ENCODE measurements at regions not wholly inside any gene's neighbourhood (a gene's known extent, or its start where the extent isn't known, plus 50 kb on each side); places are given as distances from the start of the nearest gene placed in this dataset.

GRCh38 chr3:163482695-163483094 is 1595.6 kb downstream of the SI start:
- Histone ChIP-seq H3K4me1 (ENCODE audit: control insufficient read depth, low read depth, low read length) (no peaks in the 10 kb centered on the region), H3K79me1 (ENCODE audit: low read length) (no peaks in the 10 kb centered on the region), H2BK5ac (ENCODE audit: low read length) (no peak overlapping the region), H3K9ac (ENCODE audit: low read length) (no peak overlapping the region), H3K27me3 (ENCODE audit: insufficient read depth, low read length, poor library complexity) (no peaks in the 10 kb centered on the region), H3K4me2 (ENCODE audit: low read length) (no peak overlapping the region), H3K36me3 (ENCODE audit: control insufficient read depth, insufficient read depth, low read length) (no peaks in the 10 kb centered on the region), H3K18ac (ENCODE audit: low read length) (no peak overlapping the region), H3K4me3 (ENCODE audit: low read length) (no peak overlapping the region), H4K8ac (ENCODE audit: low read depth, low read length) (no peak overlapping the region), H3K56ac (ENCODE audit: low read length) (no peak overlapping the region), H3K4ac (ENCODE audit: low read depth, low read length) (no peak overlapping the region), H3K27ac (ENCODE audit: low read depth, low read length) (no peak overlapping the region), H3K79me2 (ENCODE audit: control insufficient read depth, insufficient read depth, low read length) (no peaks in the 10 kb centered on the region), H2BK15ac (replicated peaks; ENCODE audit: low read depth) (no peak overlapping the region), H3K23ac (ENCODE audit: low read length) (no peak overlapping the region), H2AK5ac (ENCODE audit: low read length) (no peak overlapping the region), H4K5ac (ENCODE audit: low read length) (no peak overlapping the region), H2BK120ac (ENCODE audit: low read depth, low read length) (no peak overlapping the region)
- DNase-seq = no peak

DNA sequence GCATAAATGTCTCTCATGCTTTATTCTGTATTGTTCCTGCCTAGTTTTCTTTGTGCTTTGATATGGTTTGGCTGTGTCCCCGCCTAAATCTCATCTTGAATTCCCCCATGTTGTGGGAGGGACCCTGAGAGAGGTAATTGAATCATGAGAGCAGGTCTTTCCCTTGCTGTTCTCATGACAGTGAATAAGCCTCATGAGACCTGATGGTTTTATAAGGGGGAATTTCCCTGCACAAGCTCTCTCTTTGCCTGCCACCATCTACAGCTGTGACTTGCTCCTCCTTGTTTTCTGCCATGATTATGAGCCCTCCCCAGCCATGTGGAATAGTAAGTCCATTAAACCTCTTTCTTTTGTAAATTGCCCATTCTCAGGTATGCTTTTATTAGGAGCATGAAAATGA is 1596.6 kb downstream of the SI start:
- H3K36me3 ChIP-seq (ENCODE audit: control insufficient read depth, insufficient read depth, low read length) = no peaks in the 10 kb centered on the region
- no peak overlapping the region for H3K4me3 ChIP-seq (ENCODE audit: low read length)
- no peak overlapping the region for H3K18ac ChIP-seq (ENCODE audit: low read length)
- no peaks in the 10 kb centered on the region for H3K79me1 ChIP-seq (ENCODE audit: low read length)
- H4K8ac ChIP-seq (ENCODE audit: low read depth, low read length) = no peak overlapping the region
- H2BK120ac ChIP-seq (ENCODE audit: low read depth, low read length) = no peak overlapping the region
- no peak overlapping the region for H2BK15ac ChIP-seq (replicated peaks; ENCODE audit: low read depth)
- no CpG with 5 or more reads among the region's 1 CpG for WGBS (ENCODE audit: extremely low coverage, insufficient coverage, low lambda C conversion rate)
- no peak overlapping the region for H3K4me2 ChIP-seq (ENCODE audit: low read length)
- no peak overlapping the region for H3K27ac ChIP-seq (ENCODE audit: low read depth, low read length)
- no peak overlapping the region for H2BK5ac ChIP-seq (ENCODE audit: low read length)
- H3K4me1 ChIP-seq (ENCODE audit: control insufficient read depth, low read depth, low read length) = no peaks in the 10 kb centered on the region
- DNase-seq = no peak
- no peak overlapping the region for H3K23ac ChIP-seq (ENCODE audit: low read length)
- H3K9ac ChIP-seq (ENCODE audit: low read length) = no peak overlapping the region
- H3K27me3 ChIP-seq (ENCODE audit: insufficient read depth, low read length, poor library complexity) = no peaks in the 10 kb centered on the region
- no peak overlapping the region for H2AK5ac ChIP-seq (ENCODE audit: low read length)
- no peaks in the 10 kb centered on the region for H3K79me2 ChIP-seq (ENCODE audit: control insufficient read depth, insufficient read depth, low read length)
- no peak overlapping the region for H3K56ac ChIP-seq (ENCODE audit: low read length)
- no peak overlapping the region for H4K5ac ChIP-seq (ENCODE audit: low read length)
- H3K4ac ChIP-seq (ENCODE audit: low read depth, low read length) = no peak overlapping the region

DNA sequence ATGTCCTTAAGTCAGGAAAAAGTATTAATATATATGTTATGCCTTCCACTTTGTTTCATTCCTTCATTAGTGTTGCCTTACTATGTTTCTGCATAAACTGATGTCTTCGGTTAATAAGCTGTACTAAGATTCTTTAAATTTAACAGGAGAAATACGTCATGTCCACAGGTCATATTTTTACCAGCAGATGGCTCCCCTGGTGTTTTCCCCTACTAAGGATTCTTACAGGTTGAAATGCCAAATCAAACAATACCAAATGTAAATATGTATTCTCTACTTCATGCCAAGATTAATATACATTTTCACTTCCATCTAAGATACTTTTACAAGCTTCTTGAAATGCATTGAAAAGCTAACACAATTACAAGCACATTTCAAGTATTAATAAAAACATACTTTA is 1602.1 kb downstream of the SI start:
- no peaks in the 10 kb centered on the region for H3K4me1 ChIP-seq (ENCODE audit: control insufficient read depth, low read depth, low read length)
- H3K9ac ChIP-seq (ENCODE audit: low read length) = no peak overlapping the region
- H3K79me2 ChIP-seq (ENCODE audit: control insufficient read depth, insufficient read depth, low read length) = no peaks in the 10 kb centered on the region
- no peaks in the 10 kb centered on the region for H3K27me3 ChIP-seq (ENCODE audit: insufficient read depth, low read length, poor library complexity)
- H2BK15ac ChIP-seq (replicated peaks; ENCODE audit: low read depth) = no peak overlapping the region
- H3K4me3 ChIP-seq (ENCODE audit: low read length) = no peak overlapping the region
- no peak overlapping the region for H2BK120ac ChIP-seq (ENCODE audit: low read depth, low read length)
- H4K8ac ChIP-seq (ENCODE audit: low read depth, low read length) = no peak overlapping the region
- H3K79me1 ChIP-seq (ENCODE audit: low read length) = no peaks in the 10 kb centered on the region
- no peak overlapping the region for H3K27ac ChIP-seq (ENCODE audit: low read depth, low read length)
- no peak overlapping the region for H3K4me2 ChIP-seq (ENCODE audit: low read length)
- H3K4ac ChIP-seq (ENCODE audit: low read depth, low read length) = no peak overlapping the region
- H3K18ac ChIP-seq (ENCODE audit: low read length) = no peak overlapping the region
- no peak overlapping the region for H2BK5ac ChIP-seq (ENCODE audit: low read length)
- peak; percentile 4 for DNase-seq
- H4K5ac ChIP-seq (ENCODE audit: low read length) = no peak overlapping the region
- WGBS (ENCODE audit: extremely low coverage, insufficient coverage, low lambda C conversion rate) = no CpG with 5 or more reads among the region's 2 CpGs
- no peak overlapping the region for H3K23ac ChIP-seq (ENCODE audit: low read length)
- H3K36me3 ChIP-seq (ENCODE audit: control insufficient read depth, insufficient read depth, low read length) = no peaks in the 10 kb centered on the region
- H2AK5ac ChIP-seq (ENCODE audit: low read length) = no peak overlapping the region
- no peak overlapping the region for H3K56ac ChIP-seq (ENCODE audit: low read length)

- no peak overlapping the region for H3K23ac ChIP-seq (ENCODE audit: low read length)
- no peak overlapping the region for H2BK15ac ChIP-seq (replicated peaks; ENCODE audit: low read depth)
- no peak overlapping the region for H3K4me2 ChIP-seq (ENCODE audit: low read length)
- no peak overlapping the region for H3K18ac ChIP-seq (ENCODE audit: low read length)
- no peak overlapping the region for H4K8ac ChIP-seq (ENCODE audit: low read depth, low read length)
- no peak overlapping the region for H3K56ac ChIP-seq (ENCODE audit: low read length)
- no peaks in the 10 kb centered on the region for H3K36me3 ChIP-seq (ENCODE audit: control insufficient read depth, insufficient read depth, low read length)
- H3K27me3 ChIP-seq (ENCODE audit: insufficient read depth, low read length, poor library complexity) = no peaks in the 10 kb centered on the region
- no peaks in the 10 kb centered on the region for H3K4me1 ChIP-seq (ENCODE audit: control insufficient read depth, low read depth, low read length)
- H4K5ac ChIP-seq (ENCODE audit: low read length) = no peak overlapping the region
- H3K4ac ChIP-seq (ENCODE audit: low read depth, low read length) = no peak overlapping the region
- H3K79me1 ChIP-seq (ENCODE audit: low read length) = no peaks in the 10 kb centered on the region
- no peak overlapping the region for H3K27ac ChIP-seq (ENCODE audit: low read depth, low read length)
- no CpG with 5 or more reads among the region's 1 CpG for WGBS (ENCODE audit: extremely low coverage, insufficient coverage, low lambda C conversion rate)
- no peaks in the 10 kb centered on the region for H3K79me2 ChIP-seq (ENCODE audit: control insufficient read depth, insufficient read depth, low read length)
- no peak overlapping the region for H3K4me3 ChIP-seq (ENCODE audit: low read length)
- H3K9ac ChIP-seq (ENCODE audit: low read length) = no peak overlapping the region
- no peak overlapping the region for H2BK120ac ChIP-seq (ENCODE audit: low read depth, low read length)
- no peak overlapping the region for H2BK5ac ChIP-seq (ENCODE audit: low read length)
- no peak for DNase-seq
- no peak overlapping the region for H2AK5ac ChIP-seq (ENCODE audit: low read length)
Measured at GRCh38 chr3:163474766-163475165, 1603.5 kb downstream of the SI start.

- no peak overlapping the region for H2BK15ac ChIP-seq (replicated peaks; ENCODE audit: low read depth)
- H2BK120ac ChIP-seq (ENCODE audit: low read depth, low read length) = no peak overlapping the region
- H3K79me2 ChIP-seq (ENCODE audit: control insufficient read depth, insufficient read depth, low read length) = no peaks in the 10 kb centered on the region
- H3K36me3 ChIP-seq (ENCODE audit: control insufficient read depth, insufficient read depth, low read length) = no peaks in the 10 kb centered on the region
- no peak overlapping the region for H3K27ac ChIP-seq (ENCODE audit: low read depth, low read length)
- H4K5ac ChIP-seq (ENCODE audit: low read length) = no peak overlapping the region
- no peak overlapping the region for H3K4me3 ChIP-seq (ENCODE audit: low read length)
- no peak overlapping the region for H3K56ac ChIP-seq (ENCODE audit: low read length)
- no peak overlapping the region for H3K18ac ChIP-seq (ENCODE audit: low read length)
- no peaks in the 10 kb centered on the region for H3K27me3 ChIP-seq (ENCODE audit: insufficient read depth, low read length, poor library complexity)
- no peak overlapping the region for H3K9ac ChIP-seq (ENCODE audit: low read length)
- H3K4me2 ChIP-seq (ENCODE audit: low read length) = no peak overlapping the region
- H3K4ac ChIP-seq (ENCODE audit: low read depth, low read length) = no peak overlapping the region
- WGBS (ENCODE audit: extremely low coverage, insufficient coverage, low lambda C conversion rate) = no CpG with 5 or more reads among the region's 4 CpGs
- H4K8ac ChIP-seq (ENCODE audit: low read depth, low read length) = no peak overlapping the region
- DNase-seq = no peak
- H2AK5ac ChIP-seq (ENCODE audit: low read length) = no peak overlapping the region
- H3K4me1 ChIP-seq (ENCODE audit: control insufficient read depth, low read depth, low read length) = no peaks in the 10 kb centered on the region
- H3K79me1 ChIP-seq (ENCODE audit: low read length) = no peaks in the 10 kb centered on the region
- no peak overlapping the region for H2BK5ac ChIP-seq (ENCODE audit: low read length)
- no peak overlapping the region for H3K23ac ChIP-seq (ENCODE audit: low read length)
Measured at GRCh38 chr3:163468531-163469335, 1609.6 kb downstream of the SI start.

GRCh38 chr3:163462446-163462845 is 1615.8 kb downstream of the SI start:
- Histone ChIP-seq H3K27ac (ENCODE audit: low read depth, low read length) (no peak overlapping the region), H3K4me2 (ENCODE audit: low read length) (no peak overlapping the region), H3K9ac (ENCODE audit: low read length) (no peak overlapping the region), H3K4me1 (ENCODE audit: control insufficient read depth, low read depth, low read length) (no peaks in the 10 kb centered on the region), H3K79me2 (ENCODE audit: control insufficient read depth, insufficient read depth, low read length) (no peaks in the 10 kb centered on the region), H3K23ac (ENCODE audit: low read length) (no peak overlapping the region), H2BK120ac (ENCODE audit: low read depth, low read length) (no peak overlapping the region), H2BK5ac (ENCODE audit: low read length) (no peak overlapping the region), H3K27me3 (ENCODE audit: insufficient read depth, low read length, poor library complexity) (no peaks in the 10 kb centered on the region), H4K8ac (ENCODE audit: low read depth, low read length) (no peak overlapping the region), H3K36me3 (ENCODE audit: control insufficient read depth, insufficient read depth, low read length) (no peaks in the 10 kb centered on the region), H3K56ac (ENCODE audit: low read length) (no peak overlapping the region), H2AK5ac (ENCODE audit: low read length) (no peak overlapping the region), H4K5ac (ENCODE audit: low read length) (no peak overlapping the region), H3K79me1 (ENCODE audit: low read length) (no peaks in the 10 kb centered on the region), H3K4me3 (ENCODE audit: low read length) (no peak overlapping the region), H2BK15ac (replicated peaks; ENCODE audit: low read depth) (no peak overlapping the region), H3K4ac (ENCODE audit: low read depth, low read length) (no peak overlapping the region), H3K18ac (ENCODE audit: low read length) (no peak overlapping the region)
- no CpG with 5 or more reads among the region's 1 CpG for WGBS (ENCODE audit: extremely low coverage, insufficient coverage, low lambda C conversion rate)
- no peak for DNase-seq

Measured in mesendoderm (in vitro differentiated cells).